CD4-positive, alpha-beta T cell treated with Interleukin-17A for 1 hour (primary cell): ENCODE measurements at regions not wholly inside any gene's neighbourhood (a gene's known extent, or its start where the extent isn't known, plus 50 kb on each side); places are given as distances from the start of the nearest gene placed in this dataset.

Experiments
- DNase-seq: peaks from one replicate; pipeline ENCODE4 v3.0.0-alpha.2; 2020

DNA sequence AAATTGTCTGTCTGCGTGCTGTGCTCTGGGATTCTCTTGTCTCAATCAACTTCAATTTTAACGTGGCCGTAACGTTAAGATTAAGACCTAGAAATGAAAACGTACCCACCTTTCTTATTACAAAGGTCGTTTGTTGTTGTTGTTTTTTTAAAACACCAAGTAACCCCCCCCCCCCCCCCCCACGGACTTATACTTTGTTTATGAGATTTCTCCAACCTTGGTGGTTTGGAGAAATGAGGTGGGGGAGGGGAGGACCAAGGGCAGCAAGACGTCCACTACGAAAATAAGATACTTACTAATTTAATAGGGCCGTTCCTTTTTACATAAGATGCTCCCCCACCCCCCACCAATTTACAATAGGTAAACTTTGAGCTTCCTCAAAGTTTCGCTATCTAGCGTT lies 244.4 kb upstream of the TOPAZ1 start:
- DNase-seq, result no peak

DNA sequence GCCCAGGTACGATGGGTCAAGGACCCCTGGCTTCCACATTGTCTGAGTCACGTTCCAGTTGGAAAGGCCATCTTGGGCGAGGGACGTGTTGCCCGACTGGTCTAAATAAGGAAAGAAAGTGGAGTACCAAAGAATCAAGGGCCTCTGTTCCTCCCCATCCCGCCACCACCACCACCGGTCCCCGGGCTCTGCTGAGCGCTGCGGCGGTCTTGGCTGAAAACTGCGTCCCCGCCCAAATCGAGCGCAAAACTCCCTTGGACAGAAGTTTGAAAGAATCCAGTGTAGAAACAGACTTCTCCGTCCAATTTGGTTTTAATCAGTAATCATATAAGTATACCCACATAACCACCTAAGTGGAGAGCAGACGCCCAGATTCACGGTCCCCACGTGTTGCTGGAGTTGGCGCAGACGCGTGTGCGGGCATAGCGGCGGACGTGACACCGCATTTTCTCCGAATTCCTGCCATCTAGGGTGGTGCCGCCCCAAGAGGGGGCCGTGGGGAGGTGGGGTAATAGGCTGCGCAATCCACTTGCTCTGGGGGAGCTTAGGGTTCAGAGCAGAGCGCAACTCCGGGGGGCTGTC lies 243.8 kb upstream of the TOPAZ1 start:
- no peak for DNase-seq

GRCh38 chr3:43998370-43998835 lies 243.3 kb upstream of the TOPAZ1 start:
- DNase-seq, result no peak

- DNase-seq, result no peak
Measured at GRCh38 chr3:43998836-43999727, 242.6 kb upstream of the TOPAZ1 start.

GRCh38 chr3:43999728-44000319 lies 241.9 kb upstream of the TOPAZ1 start:
- DNase-seq, result no peak

DNA sequence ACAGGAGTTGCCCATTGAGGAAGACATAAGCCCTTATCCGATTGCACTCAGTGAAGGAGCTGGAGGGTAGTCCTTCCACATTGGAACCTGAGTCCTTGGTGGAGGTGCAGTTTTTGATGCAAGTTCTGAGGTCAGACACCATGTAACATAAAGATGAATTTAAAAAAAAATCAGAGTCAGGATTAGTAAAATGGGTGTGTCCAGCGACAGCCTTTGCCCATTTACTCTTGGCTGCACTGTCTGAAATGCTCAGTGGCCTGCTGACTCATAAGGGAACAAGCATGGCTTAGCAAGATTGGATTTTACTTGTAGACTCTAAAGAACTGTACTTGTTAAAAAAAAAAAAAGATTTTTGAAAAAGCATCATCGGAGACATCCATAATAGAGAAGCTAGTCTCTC lies 241.1 kb upstream of the TOPAZ1 start:
- DNase-seq, result no peak

DNA sequence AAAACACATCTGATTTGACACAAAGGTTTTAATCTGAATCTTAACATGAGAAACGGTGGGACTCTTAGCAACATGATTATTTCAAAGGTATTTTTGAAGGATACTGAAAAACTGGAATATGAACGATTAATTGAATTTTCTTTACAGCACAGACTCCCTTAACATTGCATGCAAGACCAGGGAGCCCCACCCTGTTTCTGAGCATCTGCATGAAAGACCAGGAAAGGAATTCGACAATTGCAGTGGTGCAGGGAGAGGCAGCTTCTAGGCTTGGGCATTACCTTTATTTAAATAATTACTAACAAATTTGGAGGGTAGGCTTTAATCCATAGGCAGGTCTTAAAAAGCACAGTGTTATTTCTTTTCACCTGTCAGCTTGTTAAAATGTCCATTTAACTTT lies 240.6 kb upstream of the TOPAZ1 start:
- DNase-seq, result no peak

GRCh38 chr3:44003801-44004200 lies 237.9 kb upstream of the TOPAZ1 start:
- DNase-seq, result no peak

DNA sequence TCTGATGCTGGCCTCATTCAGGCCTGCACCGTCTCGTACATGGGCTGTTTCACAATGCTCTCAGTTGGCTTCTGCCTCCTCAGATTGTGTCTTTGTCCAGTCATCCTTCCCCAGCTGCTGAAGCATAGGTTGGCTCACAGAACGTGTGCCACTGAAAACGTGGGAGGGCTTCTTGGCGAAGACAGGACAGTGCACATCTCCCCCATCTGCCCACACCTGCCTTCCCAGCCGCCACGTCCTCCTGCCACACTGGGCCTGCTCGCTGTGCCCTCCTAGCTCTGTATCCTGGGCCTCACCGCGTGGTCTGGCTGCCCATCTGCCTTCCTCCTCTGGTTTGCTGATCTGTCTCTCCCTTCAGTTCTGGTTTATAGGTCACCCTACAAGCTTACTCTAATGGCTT lies 230.0 kb upstream of the TOPAZ1 start:
- no peak for DNase-seq

DNA sequence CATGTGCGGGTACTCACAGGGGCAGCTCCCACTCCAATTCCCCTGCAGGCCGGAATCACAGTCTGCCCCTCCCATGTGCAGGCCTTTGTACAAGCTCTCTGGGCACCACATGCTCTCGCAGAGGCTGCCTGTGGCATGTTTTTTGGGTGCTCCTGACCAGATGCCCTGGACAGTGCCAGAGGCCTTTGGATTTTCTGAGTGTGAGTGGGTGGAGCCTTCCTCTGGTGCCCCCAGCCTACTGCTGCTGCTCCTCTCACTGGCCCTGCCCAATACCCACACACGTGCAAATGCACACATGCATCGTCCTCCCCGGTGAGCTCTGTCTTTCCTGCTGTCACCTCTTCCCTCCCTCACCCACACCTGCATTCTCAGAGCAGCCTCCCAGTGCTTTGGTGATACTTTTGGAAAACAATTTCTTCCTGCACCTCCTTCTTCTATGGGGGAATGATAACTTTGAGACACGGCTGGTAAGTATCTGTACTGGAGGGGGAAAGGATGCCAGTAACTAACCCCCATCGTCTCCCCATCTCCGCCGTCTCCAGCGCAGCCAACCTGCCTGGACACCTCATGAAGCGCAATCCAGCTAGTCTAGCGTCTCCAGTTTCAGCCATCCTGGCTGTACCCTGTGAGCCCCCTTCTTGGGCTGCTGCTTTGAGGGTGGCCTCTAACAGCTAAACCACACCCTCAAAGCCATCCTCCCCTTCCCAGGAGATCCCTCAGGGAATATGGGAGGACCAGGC lies 229.4 kb upstream of the TOPAZ1 start:
- no peak for DNase-seq

DNA sequence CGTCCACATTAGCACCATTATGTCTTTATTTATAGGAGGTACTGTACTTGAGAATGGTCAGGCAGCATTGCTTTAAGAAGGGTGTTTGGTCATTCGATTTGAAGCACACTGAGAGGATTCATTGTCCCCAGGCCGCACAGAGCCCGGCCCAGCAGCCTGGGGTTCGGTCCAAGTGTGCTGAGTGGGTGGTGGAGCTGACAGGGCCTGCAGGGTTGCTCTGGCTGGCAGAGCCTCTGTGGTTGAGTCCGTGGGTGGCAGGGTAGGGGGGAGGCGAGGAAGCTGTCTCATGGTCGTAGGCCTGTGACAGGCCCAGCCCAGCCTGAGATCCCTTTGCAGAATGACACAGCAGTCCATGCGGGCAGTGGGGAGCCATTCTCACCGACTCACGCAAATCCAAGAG lies 227.7 kb upstream of the TOPAZ1 start:
- no peak for DNase-seq

DNA sequence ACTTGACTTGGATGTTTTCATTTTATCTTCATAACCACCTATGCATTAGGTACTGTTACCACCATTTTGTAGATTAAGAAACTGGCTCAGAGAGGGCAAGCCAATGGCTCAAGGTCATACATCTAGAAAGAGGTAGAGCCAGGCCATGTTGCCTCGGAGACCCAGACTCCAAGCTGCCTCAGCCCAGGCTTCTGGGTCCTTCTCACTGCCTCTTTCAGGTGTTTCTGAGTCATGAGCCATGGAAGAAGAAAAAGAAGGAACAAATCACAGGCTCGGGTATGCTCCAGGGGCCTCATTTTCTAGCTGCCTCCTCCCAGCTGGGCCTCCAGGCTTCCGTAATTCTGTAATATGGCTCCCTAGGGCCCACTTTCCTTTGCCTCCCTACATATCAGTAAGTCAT lies 226.5 kb upstream of the TOPAZ1 start:
- no peak for DNase-seq

DNA sequence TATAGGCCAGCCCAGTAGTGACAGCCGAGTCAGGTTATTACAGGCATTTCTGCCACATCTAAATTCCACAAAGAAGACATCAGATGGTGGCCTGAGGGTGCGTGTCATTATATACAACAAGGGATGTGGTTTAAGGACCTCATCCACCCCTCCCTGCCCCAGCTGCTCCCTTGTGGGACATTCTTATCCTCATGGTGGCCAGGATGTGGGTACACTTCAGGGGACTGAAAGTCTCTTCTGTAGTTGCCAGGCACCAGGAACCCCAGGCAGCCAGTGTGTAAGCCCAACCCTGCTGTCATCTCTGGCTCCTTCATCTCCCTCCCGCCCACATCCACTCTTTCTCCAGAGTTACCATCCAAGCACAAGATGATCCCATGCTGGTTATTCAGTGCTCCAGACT lies 224.9 kb upstream of the TOPAZ1 start:
- no peak for DNase-seq

DNA sequence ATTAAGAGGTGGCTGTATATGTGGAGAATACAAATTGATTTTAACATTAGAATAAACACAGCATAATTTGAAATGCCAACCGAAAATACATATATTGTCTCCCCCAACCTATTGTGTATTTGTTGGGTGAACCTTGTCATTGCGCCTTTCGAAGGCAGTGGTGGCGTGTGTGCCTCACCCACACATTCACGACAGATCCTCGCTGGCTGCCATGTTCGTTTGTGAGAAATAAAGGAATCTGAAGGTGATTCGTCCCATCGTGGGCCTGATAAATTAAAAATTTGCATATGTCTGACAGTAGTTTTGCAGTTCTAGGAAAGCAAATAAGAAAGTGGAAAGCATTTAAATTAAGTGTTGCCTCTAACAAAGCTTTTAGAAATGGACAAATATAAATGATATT lies 222.8 kb upstream of the TOPAZ1 start:
- no peak for DNase-seq

- DNase-seq, result no peak
Measured at GRCh38 chr3:44019736-44020135, 221.9 kb upstream of the TOPAZ1 start.

DNA sequence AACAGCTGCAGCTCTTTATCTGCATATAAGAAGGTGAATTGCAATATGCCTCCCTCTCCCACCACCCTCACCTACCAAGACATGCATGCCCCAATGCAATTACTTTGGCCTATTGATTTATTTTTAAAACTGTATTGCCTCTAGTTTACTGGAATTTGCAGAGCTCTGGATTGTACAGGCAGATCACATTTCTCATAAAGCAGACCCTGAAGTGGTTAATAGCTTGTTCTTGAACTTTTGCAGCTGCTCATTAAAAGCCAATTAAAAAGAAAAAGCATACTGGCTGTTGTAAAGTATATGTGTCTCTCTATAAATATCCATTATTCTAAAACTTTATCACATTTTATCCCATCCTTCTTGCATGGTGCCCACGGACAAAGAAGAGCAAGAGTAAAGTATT lies 221.5 kb upstream of the TOPAZ1 start:
- DNase-seq, result no peak

DNA sequence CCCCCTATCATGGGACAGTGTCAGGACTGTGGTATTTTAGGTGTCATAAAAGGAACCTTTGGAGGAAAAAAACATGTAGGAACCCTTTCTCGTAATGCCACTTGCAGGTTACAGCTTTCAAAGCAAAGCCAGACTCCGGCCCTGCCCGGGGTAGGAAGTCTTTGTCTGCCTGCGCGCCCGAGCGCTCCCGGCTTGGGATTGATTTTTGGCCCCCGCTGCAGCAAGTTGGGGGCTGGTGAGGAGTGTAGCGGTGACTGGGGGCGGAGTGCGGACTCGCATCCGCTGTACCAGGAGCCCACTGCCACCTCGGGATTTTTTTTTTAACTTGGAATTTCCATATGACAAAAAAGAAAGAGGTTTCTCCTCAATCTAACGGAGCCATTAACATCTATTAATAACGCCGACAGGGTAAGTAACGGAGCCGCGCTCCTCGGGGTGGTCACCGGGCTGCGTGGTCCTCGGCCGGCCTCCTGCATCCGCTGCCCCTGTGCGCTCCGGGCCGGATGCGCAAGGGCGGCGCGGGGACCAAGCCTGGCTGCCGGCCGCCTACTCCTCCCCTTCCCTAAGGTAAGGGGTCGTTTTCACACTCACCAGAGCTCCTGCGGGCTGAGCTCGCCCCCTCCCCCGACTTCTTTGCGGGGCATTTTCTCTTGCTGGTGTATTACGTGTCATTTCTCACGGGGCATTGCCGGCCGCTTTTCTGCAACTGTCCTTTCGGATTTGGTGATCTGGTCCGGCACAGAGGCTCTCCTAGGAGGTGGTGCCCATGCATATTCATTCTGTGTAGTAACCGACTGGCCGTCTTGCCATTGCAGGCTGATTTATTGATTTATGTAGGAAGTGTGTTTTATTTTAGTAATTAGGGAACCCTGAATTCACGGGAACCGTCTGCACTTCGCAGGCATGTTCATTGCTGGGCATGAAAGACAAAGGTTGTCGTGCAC lies 219.8 kb upstream of the TOPAZ1 start:
- no peak for DNase-seq

GRCh38 chr3:44023961-44024593 lies 217.6 kb upstream of the TOPAZ1 start:
- DNase-seq, result no peak

- DNase-seq, result no peak
Measured at GRCh38 chr3:44026220-44026865, 215.3 kb upstream of the TOPAZ1 start.

DNA sequence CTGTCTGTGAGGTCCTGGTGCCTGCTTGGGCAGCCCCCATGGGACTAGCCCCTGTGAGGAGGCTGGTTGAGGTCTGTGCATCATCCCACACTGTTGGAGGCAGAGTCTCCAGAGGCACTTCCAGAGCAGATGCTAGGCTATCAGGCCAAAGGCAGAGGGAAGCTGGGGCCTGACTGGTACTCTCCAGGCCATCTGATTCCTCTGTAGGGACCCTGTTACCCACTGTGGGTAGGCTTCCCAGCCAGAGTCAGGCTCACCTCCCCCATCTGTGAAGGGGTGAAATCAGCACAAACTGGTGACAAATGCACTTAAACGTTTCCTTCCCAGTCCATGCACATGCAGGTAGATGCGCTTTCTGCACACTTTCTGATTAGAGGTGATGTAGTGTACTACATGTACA lies 212.6 kb upstream of the TOPAZ1 start:
- no peak for DNase-seq

- no peak for DNase-seq
Measured at GRCh38 chr3:44030285-44030684, 211.4 kb upstream of the TOPAZ1 start.
